Activated CD8-positive, alpha-beta T cell treated with anti-CD3 and anti-CD28 coated beads, Interleukin-2, amount 10 ng/mL, durations not matched to agents 7 days and 5 days (primary cell): ENCODE measurements at regions not wholly inside any gene's neighbourhood (a gene's known extent, or its start where the extent isn't known, plus 50 kb on each side); places are given as distances from the start of the nearest gene placed in this dataset.

Experiments used
- ATAC-seq: fragments of 150-1000 bp; cut with Tn5 transposase; one replicate; pipeline ENCODE4 v1.10.0; 2021; ENCODE audit warnings: moderate library complexity
- CTCF ChIA-PET: fragments of 350-600 bp; sonication (Branson Sonifier 250); formaldehyde crosslinking; loops from one replicate; lab custom pipeline; 2021; ENCODE audit warnings: antibody characterized with exemption; lab: Charles Lee
- POLR2A ChIA-PET: fragments of 350-600 bp; sonication (Branson Sonifier 250); formaldehyde crosslinking; loops from one replicate; lab custom pipeline; 2021; ENCODE audit warnings: antibody characterized with exemption; lab: Charles Lee
- DNase-seq: peaks from one replicate; pipeline ENCODE4 v3.0.0-alpha.2; 2020
- H3K27ac Mint-ChIP-seq: one replicate; pipeline ENCODE4 v1.8.0; 2021; ENCODE audit warnings: mild to moderate bottlenecking, mixed read lengths
- H3K27me3 Mint-ChIP-seq: one replicate; pipeline ENCODE4 v1.8.0; 2021; ENCODE audit warnings: low read depth, mixed read lengths
- H3K36me3 Mint-ChIP-seq: one replicate; pipeline ENCODE4 v1.8.0; 2021; ENCODE audit warnings: low read depth, mixed read lengths
- H3K4me1 Mint-ChIP-seq: one replicate; pipeline ENCODE4 v1.8.0; 2021; ENCODE audit warnings: low read depth, mixed read lengths
- H3K4me3 Mint-ChIP-seq: one replicate; pipeline ENCODE4 v1.8.0; 2021; ENCODE audit warnings: mild to moderate bottlenecking, mixed read lengths
- H3K9me3 Mint-ChIP-seq: one replicate; pipeline ENCODE4 v1.8.0; 2022; ENCODE audit warnings: mixed read lengths; ENCODE audit not compliant: insufficient read depth

DNA sequence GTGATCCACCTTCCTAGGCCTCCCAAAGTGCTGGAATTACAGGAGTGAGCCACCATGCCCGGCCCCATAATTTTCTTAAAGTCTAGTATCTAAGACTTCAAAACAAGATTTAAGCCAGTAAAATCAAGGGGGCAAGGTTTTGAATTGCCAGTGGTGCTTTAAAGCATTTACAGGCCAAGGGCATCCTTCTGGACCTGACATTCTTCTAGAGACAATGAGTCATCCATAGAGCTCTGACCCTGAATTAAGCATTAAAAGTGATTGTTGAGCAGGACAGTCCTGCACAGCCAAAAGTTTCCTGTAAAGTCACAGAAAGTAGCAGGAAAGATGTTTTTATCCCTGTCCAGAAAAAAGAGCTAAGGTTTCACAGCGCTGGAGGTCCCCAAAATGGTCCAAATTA, 50.9 kb upstream of the ATP12A start:
- ATAC-seq (no peak), DNase-seq (no peak)
- Mint-ChIP-seq H3K27me3 (no peaks in the 10 kb centered on the region), H3K27ac (no peak overlapping the region), H3K36me3 (peaks cover 14% of the 10 kb centered on the region), H3K4me3 (no peak overlapping the region), H3K9me3 (no peaks in the 10 kb centered on the region), H3K4me1 (peaks cover 48% of the 10 kb centered on the region)
- ChIA-PET CTCF (interaction anchor here (0.6 to 1.5 kb wide), 3 partner anchors 24 to 98 kb away, joined by 3 to 4 read pairs (median 3); no protein-coding TSS in a partner anchor), POLR2A (interaction anchor here (0.6 to 1.4 kb wide), 2 partner anchors 11 to 384 kb away, joined by 3 to 5 read pairs; no protein-coding TSS in a partner anchor)

DNA sequence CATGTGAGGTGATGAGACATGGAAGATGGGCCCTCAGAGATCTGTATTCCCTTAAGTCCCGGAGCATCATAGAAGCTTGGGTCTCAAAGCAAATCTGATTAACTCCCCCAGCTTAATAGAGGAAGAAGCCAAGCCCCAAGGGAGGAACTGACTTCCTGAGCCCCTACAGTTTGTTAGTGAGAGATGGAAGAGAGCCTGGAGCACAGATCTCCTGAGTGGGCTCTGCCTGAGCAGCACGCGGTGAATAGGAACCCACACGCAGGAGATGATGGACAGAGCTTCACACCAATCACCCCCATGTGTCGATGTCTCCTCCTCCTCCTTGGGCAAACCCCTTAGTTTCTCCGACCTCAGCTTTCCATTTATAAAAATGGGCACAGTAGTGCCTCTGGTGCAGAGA, 50.1 kb upstream of the ATP12A start:
- no peaks in the 10 kb centered on the region for H3K27me3 Mint-ChIP-seq
- no peak overlapping the region for H3K27ac Mint-ChIP-seq
- DNase-seq (no peak), ATAC-seq (no peak)
- POLR2A ChIA-PET = interaction anchor here (0.6 to 1.4 kb wide), 2 partner anchors 12 to 16 kb away, joined by 3 to 5 read pairs; no protein-coding TSS in a partner anchor
- peaks cover 40% of the 10 kb centered on the region for H3K4me1 Mint-ChIP-seq
- H3K4me3 Mint-ChIP-seq = no peak overlapping the region
- H3K36me3 Mint-ChIP-seq = peaks cover 10% of the 10 kb centered on the region
- no peaks in the 10 kb centered on the region for H3K9me3 Mint-ChIP-seq
- CTCF ChIA-PET = interaction anchor here (0.6 to 1.5 kb wide), 4 partner anchors 25 to 97 kb away, joined by 3 to 4 read pairs (median 4); no protein-coding TSS in a partner anchor
